ENCODE measurements at regions not wholly inside any gene's neighbourhood (a gene's known extent, or its start where the extent isn't known, plus 50 kb on each side); places are given as distances from the start of the nearest gene placed in this dataset.

- peaks cover 3% of the 10 kb centered on the region for H3K27me3 ChIP-seq (ENCODE audit: control insufficient read depth, insufficient read depth, low read length)
- dilution Hi-C loops (cut with HindIII; ENCODE audit: low sequenced_read_pairs, unreplicated experiment), result no loop called here
- no peaks in the 10 kb centered on the region for H4K20me1 ChIP-seq (ENCODE audit: insufficient read depth, low read length)
- peaks cover 2% of the 10 kb centered on the region; the same call in 1 of the 2 replicates for H3K4me1 ChIP-seq (ENCODE audit: control insufficient read depth, insufficient read depth, low read length)
- no peak overlapping the region for H3K4ac ChIP-seq (ENCODE audit: low read depth, low read length)
- H2AK9ac ChIP-seq (replicated peaks; ENCODE audit: low read depth, low read length, poor library complexity), result no peak overlapping the region
- no TSS peak for BruUV-seq (replicated peaks)
- no peak overlapping the region for H2AFZ ChIP-seq (replicated peaks; ENCODE audit: low read length, poor library complexity)
- no peak overlapping the region for H3K4me3 ChIP-seq (ENCODE audit: insufficient read depth, low read depth, low read length)
- ChIA-PET CTCF (no interaction called here), POLR2A (ENCODE audit: unreplicated experiment) (no interaction called here)
- no peak overlapping the region for H3K18ac ChIP-seq (ENCODE audit: low read depth, low read length)
- intact Hi-C loops (cut with micrococcal nuclease), result no loop called here
- no peaks in the 10 kb centered on the region for H3K9me3 ChIP-seq (ENCODE audit: control insufficient read depth, insufficient read depth, low read length)
- TF ChIP-seq RFX5 (IDR thresholded peaks at IDR 0.05; ENCODE audit: low read depth, low read length), result no peak
- TF ChIP-seq CHD1 (IDR thresholded peaks at IDR 0.05; ENCODE audit: low read depth, low read length), result no peak
- TF ChIP-seq RAD21 (IDR thresholded peaks at IDR 0.05; ENCODE audit: low read length), result no peak
- TF ChIP-seq POLR2A (IDR thresholded peaks at IDR 0.05; ENCODE audit: low read depth, low read length), result no peak
- no peak for TF ChIP-seq CTCF (conservative IDR thresholded peaks at IDR 0.05; ENCODE audit: low read depth, low read length)
- no peak for TF ChIP-seq MAFK (IDR thresholded peaks at IDR 0.05; ENCODE audit: low read depth, low read length)
- TF ChIP-seq USF2 (IDR thresholded peaks at IDR 0.05; ENCODE audit: low read depth, low read length), result no peak
- no peak for TF ChIP-seq BHLHE40 (IDR thresholded peaks at IDR 0.05; ENCODE audit: low read depth, low read length)
- no peak for TF ChIP-seq FOS (IDR thresholded peaks at IDR 0.05; ENCODE audit: low read depth, low read length)
- TF ChIP-seq NFE2L2 (IDR thresholded peaks at IDR 0.05; ENCODE audit: low read depth, low read length), result no peak
- no peak for TF ChIP-seq SMC3 (IDR thresholded peaks at IDR 0.05; ENCODE audit: low read depth, low read length)
- TF ChIP-seq ELK1 (IDR thresholded peaks at IDR 0.05; ENCODE audit: borderline replicate concordance, low read depth, low read length), result no peak
- no peak for TF ChIP-seq CEBPB (IDR thresholded peaks at IDR 0.05; ENCODE audit: low read depth, low read length)
- no peak for TF ChIP-seq MXI1 (IDR thresholded peaks at IDR 0.05; ENCODE audit: borderline replicate concordance, low read depth, low read length)
- H3K36me3 ChIP-seq (ENCODE audit: control insufficient read depth, insufficient read depth, low read length), result no peaks in the 10 kb centered on the region
- no peaks in the 10 kb centered on the region for H3K9me1 ChIP-seq (ENCODE audit: insufficient read depth, low read length)
- DNase-seq (no peak), ATAC-seq (ENCODE audit: low read depth) (no peak)
- no peak overlapping the region for H4K5ac ChIP-seq (ENCODE audit: low read depth, low read length)
- no peak overlapping the region for H2BK120ac ChIP-seq (ENCODE audit: low read depth, low read length)
- no peak overlapping the region for H3K56ac ChIP-seq (ENCODE audit: extremely low read depth, insufficient read depth, low read length)
- H3K79me1 ChIP-seq (ENCODE audit: low read depth in 1 of 2, low read length in 2 of 2), result no peaks in the 10 kb centered on the region
- 43% methylated on average over 1 of the region's 3 CpGs; no CpG with 5 or more reads in 1 of the 2 experiments for WGBS, 2 experiments (ENCODE audit: extremely low coverage in 2 of 2, insufficient read length in 1 of 2)
- no peak overlapping the region for H3K14ac ChIP-seq (replicated peaks; ENCODE audit: low read depth, low read length)
- no peak overlapping the region for H3K23ac ChIP-seq (ENCODE audit: low read depth, low read length)
- no peak overlapping the region for H4K8ac ChIP-seq (ENCODE audit: low read depth in 2 of 2, low read length in 2 of 2)
- H2BK20ac ChIP-seq (ENCODE audit: low read depth, low read length), result no peak overlapping the region
- no peak overlapping the region for H2BK15ac ChIP-seq (ENCODE audit: low read depth, low read length)
- no peak overlapping the region for H3K4me2 ChIP-seq (ENCODE audit: low read depth, low read length)
- in situ Hi-C loops (cut with MboI; ENCODE audit: low sequenced_read_pairs), result no loop called here
- no peak overlapping the region for H3K27ac ChIP-seq (ENCODE audit: insufficient read depth, low read length)
- no peak overlapping the region for H2AK5ac ChIP-seq (ENCODE audit: low read depth, low read length)
- H4K91ac ChIP-seq (ENCODE audit: insufficient read depth, low read depth, low read length), result no peak overlapping the region
- H3K9ac ChIP-seq (ENCODE audit: low read depth, low read length), result no peak overlapping the region
- no peak overlapping the region for H2BK5ac ChIP-seq (ENCODE audit: low read depth, low read length, poor library complexity, severe bottlenecking)
Observed at GRCh38 chr5:9972059-9972458, 277.6 kb downstream of the ATPSCKMT start.

Measured in IMR-90 (cell line).